CD4-positive, alpha-beta T cell (primary cell): ENCODE measurements at regions not wholly inside any gene's neighbourhood (a gene's known extent, or its start where the extent isn't known, plus 50 kb on each side); places are given as distances from the start of the nearest gene placed in this dataset.

ENCODE experiments used
- ATAC-seq: fragments of 200-7000 bp; cut with Tn5 transposase; one replicate; pipeline ENCODE4 v1.10.0; 2022; ENCODE audit warnings: mild to moderate bottlenecking; ENCODE audit not compliant: poor library complexity
- CTCF ChIA-PET: fragments of 350-600 bp; sonication (Branson Sonifier 250); formaldehyde crosslinking; loops from one replicate; lab custom pipeline; 2021; ENCODE audit warnings: antibody characterized with exemption, inconsistent platforms; lab: Charles Lee
- POLR2A ChIA-PET: fragments of 350-600 bp; sonication (Branson Sonifier 250); formaldehyde crosslinking; loops from one replicate; lab custom pipeline; 2021; ENCODE audit warnings: antibody characterized with exemption, inconsistent platforms; lab: Charles Lee
- DNase-seq, 14 experiments: peaks; one replicate each; pipeline ENCODE4 v3.0.0-alpha.2; 2013 to 2020; ENCODE audit warnings: mixed read lengths in 2 of 14
- H3K27ac ChIP-seq, 2 donors: one replicate each; pipeline versions ENCODE4 v1.5.1 to v1.7.0; 2013; ENCODE audit warnings: low read length in 2 of 2, low read depth in 1 of 2, mild to moderate bottlenecking in 1 of 2
- H3K27me3 ChIP-seq, 2 experiments: 1 replicate in 1 of 2; 2 replicates in 1 of 2; pipeline versions ENCODE4 v1.6.1 to v1.7.0; 2013; ENCODE audit warnings: low read length in 2 of 2, control low read depth in 1 of 2, mild to moderate bottlenecking in 1 of 2, moderate library complexity in 1 of 2; ENCODE audit not compliant: insufficient read depth in 2 of 2, control insufficient read depth in 1 of 2
- H3K36me3 ChIP-seq: one replicate; pipeline ENCODE4 v1.6.1; 2013; ENCODE audit warnings: low read length, control low read depth; ENCODE audit not compliant: insufficient read depth
- H3K4me1 ChIP-seq: one replicate; pipeline ENCODE4 v1.6.1; 2013; ENCODE audit warnings: low read length, control low read depth; ENCODE audit not compliant: insufficient read depth
- H3K4me3 ChIP-seq: one replicate; pipeline ENCODE4 v1.5.1; 2013; ENCODE audit warnings: mild to moderate bottlenecking, low read length, moderate library complexity
- H3K9me3 ChIP-seq, 2 experiments: 1 replicate in 1 of 2; 2 replicates in 1 of 2; pipeline versions ENCODE4 v1.6.1 to v1.7.0; 2013; ENCODE audit warnings: low read length in 2 of 2, mild to moderate bottlenecking in 2 of 2, control low read depth in 1 of 2, moderate library complexity in 1 of 2; ENCODE audit not compliant: control insufficient read depth in 1 of 2, insufficient read depth in 1 of 2
- H3K27ac Mint-ChIP-seq: one replicate; pipeline ENCODE4 v1.8.0; 2020; ENCODE audit warnings: mixed read lengths
- H3K27me3 Mint-ChIP-seq: one replicate; pipeline ENCODE4 v1.8.0; 2021; ENCODE audit warnings: mixed read lengths
- H3K36me3 Mint-ChIP-seq: one replicate; pipeline ENCODE4 v1.8.0; 2021; ENCODE audit warnings: low read depth, mixed read lengths
- H3K4me1 Mint-ChIP-seq: one replicate; pipeline ENCODE4 v1.8.0; 2021; ENCODE audit warnings: low read depth, mixed read lengths
- H3K4me3 Mint-ChIP-seq: one replicate; pipeline ENCODE4 v1.8.0; 2020; ENCODE audit warnings: mild to moderate bottlenecking, mixed read lengths
- H3K9me3 Mint-ChIP-seq: one replicate; pipeline ENCODE4 v1.8.0; 2020; ENCODE audit warnings: mixed read lengths
- CTCF ChIP-seq: fragments of 200-600 bp; IDR thresholded peaks from one replicate; pipeline ENCODE4 v1.8.0; 2022; ENCODE audit warnings: antibody characterized with exemption, mild to moderate bottlenecking
- intact Hi-C, 2 experiments: fragments of 100-400 bp; cut with DNase I in 1 of 2; cut with micrococcal nuclease in 1 of 2; formaldehyde crosslinking; loops; one replicate each; pipeline versions ENCODE4 v1.15.1 to v1.9.0; 2023 to 2025; cut with DNase I, micrococcal nuclease

GRCh38 chr12:126437934-126438333 is 1372.7 kb downstream of the AACS start:
- CTCF ChIA-PET, result no interaction called here

GRCh38 chr12:126443977-126444376 is 1378.7 kb downstream of the AACS start:
- ChIA-PET POLR2A (no interaction called here), CTCF (no interaction called here)
- no peak for TF ChIP-seq CTCF
- no peak overlapping the region for H3K4me3 ChIP-seq
- ATAC-seq (no peak), DNase-seq (no peak)
- peaks cover 0 to 4% of the 10 kb centered on the region in 2 experiments for H3K9me3 ChIP-seq
- H3K36me3 ChIP-seq, result no peaks in the 10 kb centered on the region
- no peak overlapping the region for H3K27ac ChIP-seq
- H3K4me1 ChIP-seq, result no peaks in the 10 kb centered on the region
- no peaks in the 10 kb centered on the region for H3K36me3 Mint-ChIP-seq
- intact Hi-C loops, result no loop called here
- H3K27me3 ChIP-seq, result peaks cover 0 to 3% of the 10 kb centered on the region in 2 experiments
- H3K27me3 Mint-ChIP-seq, result no peaks in the 10 kb centered on the region
- no peaks in the 10 kb centered on the region for H3K4me1 Mint-ChIP-seq
- no peak overlapping the region for H3K4me3 Mint-ChIP-seq
- no peak overlapping the region for H3K27ac Mint-ChIP-seq
- H3K9me3 Mint-ChIP-seq, result no peaks in the 10 kb centered on the region

More at GRCh38 chr12:126437934-126438333, 1372.7 kb downstream of the AACS start:
- Mint-ChIP-seq H3K4me3 (no peak overlapping the region), H3K4me1 (no peaks in the 10 kb centered on the region), H3K36me3 (no peaks in the 10 kb centered on the region), H3K9me3 (peaks cover 2% of the 10 kb centered on the region), H3K27ac (no peak overlapping the region), H3K27me3 (no peaks in the 10 kb centered on the region)
- Histone ChIP-seq H3K4me1 (no peaks in the 10 kb centered on the region), H3K27ac (no peak overlapping the region), H3K36me3 (no peaks in the 10 kb centered on the region), H3K4me3 (no peak overlapping the region), H3K27me3 (no peaks in the 10 kb centered on the region), H3K9me3 (no peaks in the 10 kb centered on the region)
- ATAC-seq (no peak), DNase-seq (no peak)
- no peak for TF ChIP-seq CTCF
- intact Hi-C loops, result no loop called here
- POLR2A ChIA-PET, result no interaction called here

- ChIA-PET CTCF (no interaction called here), POLR2A (no interaction called here)
- H3K4me3 Mint-ChIP-seq, result no peak overlapping the region
- intact Hi-C loops, result no loop called here
- Histone ChIP-seq H3K4me3 (no peak overlapping the region), H3K4me1 (no peaks in the 10 kb centered on the region), H3K27me3 (peaks cover 0 to 3% of the 10 kb centered on the region in 2 experiments), H3K36me3 (no peaks in the 10 kb centered on the region), H3K9me3 (peaks cover 0 to 4% of the 10 kb centered on the region in 2 experiments), H3K27ac (no peak overlapping the region)
- DNase-seq, result no peak
- no peak overlapping the region for H3K27ac Mint-ChIP-seq
- no peak for TF ChIP-seq CTCF
- H3K9me3 Mint-ChIP-seq, result no peaks in the 10 kb centered on the region
- no peaks in the 10 kb centered on the region for H3K4me1 Mint-ChIP-seq
- H3K36me3 Mint-ChIP-seq, result no peaks in the 10 kb centered on the region
- ATAC-seq, result no peak
- no peaks in the 10 kb centered on the region for H3K27me3 Mint-ChIP-seq
Measured at GRCh38 chr12:126447346-126447745, 1382.1 kb downstream of the AACS start.
